RWPE2 (cell line): ENCODE measurements at regions not wholly inside any gene's neighbourhood (a gene's known extent, or its start where the extent isn't known, plus 50 kb on each side); places are given as distances from the start of the nearest gene placed in this dataset.

ENCODE experiments used
- ATAC-seq: fragments of 200-7000 bp; cut with Tn5 transposase; 3 replicates; pipeline ENCODE4 v1.9.1; 2021; ENCODE audit warnings: low read depth
- DNase-seq: peaks from one replicate; pipeline ENCODE4 v3.0.0-alpha.2; 2020; ENCODE audit warnings: low spot score
- H3K27ac ChIP-seq: fragments of 450-650 bp; 2 replicates; pipeline ENCODE4 v1.5.1; 2017; ENCODE audit warnings: mild to moderate bottlenecking; ENCODE audit not compliant: poor library complexity, severe bottlenecking
- H3K27me3 ChIP-seq: fragments of 250-450 bp; sonication (Bioruptor Pico); 2 replicates; pipeline ENCODE4 v1.5.1; 2021; ENCODE audit warnings: mild to moderate bottlenecking, moderate library complexity; ENCODE audit not compliant: insufficient read depth, poor library complexity, severe bottlenecking
- H3K36me3 ChIP-seq: fragments of 250-450 bp; sonication (Bioruptor Pico); 2 replicates; pipeline ENCODE4 v1.5.1; 2020; ENCODE audit warnings: low read depth, mild to moderate bottlenecking, moderate library complexity
- H3K4me1 ChIP-seq: fragments of 250-450 bp; sonication (Bioruptor Pico); 2 replicates; pipeline ENCODE4 v1.5.1; 2021; ENCODE audit warnings: mild to moderate bottlenecking, moderate library complexity; ENCODE audit not compliant: insufficient read depth, poor library complexity, severe bottlenecking
- H3K4me3 ChIP-seq: fragments of 250-450 bp; sonication (Bioruptor Pico); 2 replicates; pipeline ENCODE4 v1.5.1; 2021; ENCODE audit warnings: mild to moderate bottlenecking, moderate library complexity; ENCODE audit not compliant: severe bottlenecking
- H3K9me3 ChIP-seq: fragments of 250-450 bp; sonication (Bioruptor Pico); 2 replicates; pipeline ENCODE4 v1.5.1; 2021; ENCODE audit warnings: mild to moderate bottlenecking, moderate library complexity; ENCODE audit not compliant: severe bottlenecking
- TF ChIP-seq, protein P1 (sequence below): fragments of 450-650 bp; IDR thresholded peaks from one replicate; pipeline ENCODE4 v1.5.1; 2017; ENCODE audit warnings: mild to moderate bottlenecking, moderate library complexity; ENCODE audit not compliant: poor library complexity, severe bottlenecking

DNA sequence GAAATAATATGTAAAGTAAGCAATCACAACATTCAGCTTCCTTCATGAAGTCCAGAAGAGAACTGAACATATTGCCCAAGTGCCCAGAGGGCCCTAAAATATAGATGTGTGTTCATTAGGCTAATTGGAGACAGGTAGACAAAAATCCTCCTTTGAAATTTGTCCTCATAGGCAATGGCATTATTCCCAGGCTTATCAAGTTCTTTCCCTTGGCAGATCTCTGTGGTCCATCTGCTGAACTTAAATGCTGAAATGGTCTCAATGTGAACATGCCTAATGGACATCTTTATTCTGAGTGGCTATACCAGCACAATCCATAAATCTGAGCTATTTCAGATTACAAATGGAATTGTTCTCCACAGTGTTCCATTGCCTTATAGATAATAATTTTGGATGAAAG is 79.0 kb upstream of the BMP5 start:
- TF ChIP-seq, protein P1, sequence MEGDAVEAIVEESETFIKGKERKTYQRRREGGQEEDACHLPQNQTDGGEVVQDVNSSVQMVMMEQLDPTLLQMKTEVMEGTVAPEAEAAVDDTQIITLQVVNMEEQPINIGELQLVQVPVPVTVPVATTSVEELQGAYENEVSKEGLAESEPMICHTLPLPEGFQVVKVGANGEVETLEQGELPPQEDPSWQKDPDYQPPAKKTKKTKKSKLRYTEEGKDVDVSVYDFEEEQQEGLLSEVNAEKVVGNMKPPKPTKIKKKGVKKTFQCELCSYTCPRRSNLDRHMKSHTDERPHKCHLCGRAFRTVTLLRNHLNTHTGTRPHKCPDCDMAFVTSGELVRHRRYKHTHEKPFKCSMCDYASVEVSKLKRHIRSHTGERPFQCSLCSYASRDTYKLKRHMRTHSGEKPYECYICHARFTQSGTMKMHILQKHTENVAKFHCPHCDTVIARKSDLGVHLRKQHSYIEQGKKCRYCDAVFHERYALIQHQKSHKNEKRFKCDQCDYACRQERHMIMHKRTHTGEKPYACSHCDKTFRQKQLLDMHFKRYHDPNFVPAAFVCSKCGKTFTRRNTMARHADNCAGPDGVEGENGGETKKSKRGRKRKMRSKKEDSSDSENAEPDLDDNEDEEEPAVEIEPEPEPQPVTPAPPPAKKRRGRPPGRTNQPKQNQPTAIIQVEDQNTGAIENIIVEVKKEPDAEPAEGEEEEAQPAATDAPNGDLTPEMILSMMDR, result no peak
- no peak overlapping the region for H3K4me3 ChIP-seq
- H3K27ac ChIP-seq, result no peak overlapping the region
- no peaks in the 10 kb centered on the region for H3K36me3 ChIP-seq
- DNase-seq (no peak), ATAC-seq (no peak)
- H3K9me3 ChIP-seq, result no peaks in the 10 kb centered on the region
- no peaks in the 10 kb centered on the region for H3K27me3 ChIP-seq
- no peaks in the 10 kb centered on the region for H3K4me1 ChIP-seq

DNA sequence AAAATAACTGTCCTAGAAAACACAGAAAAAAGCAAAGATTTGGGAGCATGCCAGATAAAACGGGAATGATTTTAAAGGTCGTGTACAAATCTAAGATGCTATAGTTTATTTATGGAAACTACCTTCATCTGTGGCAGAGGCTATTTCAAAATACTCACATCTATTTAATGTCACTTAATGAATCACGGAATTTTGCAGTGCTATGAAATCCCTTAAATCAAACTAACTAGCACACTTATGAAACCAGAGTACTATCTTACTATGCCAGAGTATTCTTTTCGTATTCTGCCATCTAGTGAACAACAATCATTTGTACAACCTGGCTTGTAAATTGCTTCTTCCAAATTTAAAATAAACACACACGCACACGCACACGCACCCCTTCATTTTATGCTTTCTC is 77.9 kb upstream of the BMP5 start:
- no peaks in the 10 kb centered on the region for H3K4me1 ChIP-seq

DNA sequence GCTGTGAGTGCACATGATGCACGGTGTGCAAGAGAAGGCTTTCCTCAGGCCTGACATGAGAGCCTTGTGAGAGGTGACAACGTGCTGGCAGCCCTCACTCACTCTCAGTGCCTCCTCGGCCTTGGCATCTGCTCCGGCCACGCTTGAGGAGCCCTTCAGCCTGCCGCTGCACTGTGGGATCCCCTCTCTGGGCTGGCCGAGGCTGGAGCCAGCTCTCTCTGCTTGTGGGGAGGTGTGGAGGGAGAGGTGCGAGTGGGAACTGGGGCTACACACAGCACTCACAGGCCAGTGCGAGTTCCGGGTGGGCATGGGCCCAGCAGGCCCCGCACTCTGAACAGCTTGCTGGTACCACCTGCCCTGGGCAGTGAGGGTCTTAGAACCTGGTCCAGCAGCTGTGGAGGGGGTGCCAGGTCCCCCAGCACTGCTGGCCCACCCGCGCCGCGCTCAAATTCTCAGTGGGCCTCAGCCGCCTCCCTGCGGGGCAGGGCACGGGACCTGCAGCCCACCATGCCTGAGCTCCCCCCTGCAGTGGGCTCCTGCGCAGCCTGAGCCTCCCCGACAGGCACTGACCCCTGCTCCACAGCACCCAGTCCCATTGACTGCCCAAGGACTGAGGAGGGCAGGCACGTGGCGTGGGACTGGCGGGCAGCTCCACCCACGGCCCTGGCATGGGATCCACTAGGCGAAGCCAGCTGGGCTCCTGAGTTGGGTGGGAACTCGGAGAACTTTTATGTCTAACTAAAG is 74.9 kb upstream of the BMP5 start:
- H3K27ac ChIP-seq, result no peak overlapping the region
- H3K4me3 ChIP-seq, result no peak overlapping the region
- H3K36me3 ChIP-seq, result no peaks in the 10 kb centered on the region
- no peak for ATAC-seq
- no peaks in the 10 kb centered on the region for H3K4me1 ChIP-seq
- no peaks in the 10 kb centered on the region for H3K27me3 ChIP-seq
- H3K9me3 ChIP-seq, result no peaks in the 10 kb centered on the region
- DNase-seq, result no peak
- TF ChIP-seq, protein P1, result no peak

More for the DNA sequence above, 77.9 kb upstream of the BMP5 start:
- H3K36me3 ChIP-seq, result no peaks in the 10 kb centered on the region
- TF ChIP-seq, protein P1, result peak; percentile 70
- no peaks in the 10 kb centered on the region for H3K27me3 ChIP-seq
- ATAC-seq (peak; percentile 66), DNase-seq (no peak)
- no peak overlapping the region for H3K4me3 ChIP-seq
- H3K27ac ChIP-seq, result no peak overlapping the region
- no peaks in the 10 kb centered on the region for H3K9me3 ChIP-seq

DNA sequence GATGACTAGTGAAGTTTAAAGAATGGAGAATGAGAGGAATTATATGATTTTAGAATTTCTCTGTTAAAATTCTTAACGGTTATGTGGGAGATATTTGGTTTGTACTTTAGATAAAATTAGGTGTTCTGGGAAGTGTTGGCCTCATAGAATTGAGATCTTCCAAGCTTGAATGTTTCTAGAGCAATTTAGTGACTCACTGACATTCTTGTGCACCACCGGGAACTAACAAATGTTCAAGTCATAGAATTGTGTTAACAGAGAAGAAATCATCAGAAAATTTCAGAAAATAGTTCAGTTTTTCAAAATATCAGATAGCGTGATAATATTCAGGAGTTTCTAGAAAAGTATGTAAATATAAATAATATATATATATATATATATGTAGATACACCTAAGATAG is 67.9 kb upstream of the BMP5 start:
- Histone ChIP-seq H3K4me1 (no peaks in the 10 kb centered on the region), H3K4me3 (no peak overlapping the region), H3K27me3 (no peaks in the 10 kb centered on the region), H3K36me3 (no peaks in the 10 kb centered on the region), H3K9me3 (no peaks in the 10 kb centered on the region), H3K27ac (no peak overlapping the region)
- no peak for DNase-seq
- TF ChIP-seq, protein P1, result no peak
- ATAC-seq, result no peak

DNA sequence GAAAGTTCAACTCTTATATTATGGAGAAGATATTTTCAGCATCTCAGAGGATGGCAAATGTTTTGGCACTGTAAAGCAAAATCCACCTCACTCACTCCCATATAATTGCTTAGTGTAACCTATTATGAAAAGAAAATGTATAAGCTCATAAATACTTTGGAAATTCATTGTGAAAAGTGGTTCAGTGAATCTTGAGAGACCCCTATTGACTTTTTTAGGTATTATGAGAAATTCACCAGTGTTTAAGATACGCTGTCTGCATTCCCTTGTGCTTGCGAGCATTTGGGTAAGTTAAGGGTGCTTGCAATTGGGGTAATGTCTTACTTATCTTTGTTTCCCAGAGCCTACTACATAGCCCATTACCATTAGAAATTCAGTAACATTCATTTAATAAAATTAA is 66.3 kb upstream of the BMP5 start:
- no peak for DNase-seq
- Histone ChIP-seq H3K27me3 (no peaks in the 10 kb centered on the region), H3K9me3 (no peaks in the 10 kb centered on the region), H3K27ac (no peak overlapping the region), H3K36me3 (no peaks in the 10 kb centered on the region), H3K4me3 (no peak overlapping the region), H3K4me1 (no peaks in the 10 kb centered on the region)
- no peak for ATAC-seq
- TF ChIP-seq, protein P1, result peak; percentile 69
